Upper lobe of left lung (tissue), 4 donors: ENCODE measurements at regions not wholly inside any gene's neighbourhood (a gene's known extent, or its start where the extent isn't known, plus 50 kb on each side); places are given as distances from the start of the nearest gene placed in this dataset.

ENCODE experiments used
- POLR2AphosphoS5 ChIP-seq, 2 donors: sonication (generic); formaldehyde crosslinking; IDR thresholded peaks; one replicate each; pipeline ENCODE4 v1.5.1; 2017; ENCODE audit warnings: antibody characterized with exemption in 2 of 2
- TF ChIP-seq, protein P1 (sequence below), 6 experiments: fragments of 450-650 bp in 4 of 6; fragments of 200-600 bp in 2 of 6; sonication (generic) in 2 of 6; IDR thresholded peaks; one replicate each; pipeline ENCODE4 v1.5.1; 2016 to 2019; ENCODE audit warnings: antibody characterized with exemption in 6 of 6

DNA sequence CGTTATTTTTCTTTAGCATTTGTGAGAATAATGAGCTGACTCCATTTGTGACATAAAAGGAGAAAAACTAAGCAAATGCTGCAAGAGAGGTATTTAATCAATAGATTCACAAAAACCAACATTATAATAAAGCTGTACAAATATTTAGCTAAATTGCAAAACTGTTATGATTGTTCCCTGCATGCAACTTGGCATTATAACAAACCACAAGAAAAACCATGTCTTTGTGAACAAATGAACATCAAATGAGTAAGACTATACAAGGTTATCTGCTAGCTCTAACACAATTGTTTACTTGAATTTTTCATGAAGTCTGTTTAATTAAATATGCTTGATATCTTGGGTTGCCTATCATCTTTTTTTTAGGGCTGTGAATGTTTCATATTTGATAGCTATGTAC lies 50.8 kb upstream of the PPP1R9A start:
- TF ChIP-seq, protein P1, sequence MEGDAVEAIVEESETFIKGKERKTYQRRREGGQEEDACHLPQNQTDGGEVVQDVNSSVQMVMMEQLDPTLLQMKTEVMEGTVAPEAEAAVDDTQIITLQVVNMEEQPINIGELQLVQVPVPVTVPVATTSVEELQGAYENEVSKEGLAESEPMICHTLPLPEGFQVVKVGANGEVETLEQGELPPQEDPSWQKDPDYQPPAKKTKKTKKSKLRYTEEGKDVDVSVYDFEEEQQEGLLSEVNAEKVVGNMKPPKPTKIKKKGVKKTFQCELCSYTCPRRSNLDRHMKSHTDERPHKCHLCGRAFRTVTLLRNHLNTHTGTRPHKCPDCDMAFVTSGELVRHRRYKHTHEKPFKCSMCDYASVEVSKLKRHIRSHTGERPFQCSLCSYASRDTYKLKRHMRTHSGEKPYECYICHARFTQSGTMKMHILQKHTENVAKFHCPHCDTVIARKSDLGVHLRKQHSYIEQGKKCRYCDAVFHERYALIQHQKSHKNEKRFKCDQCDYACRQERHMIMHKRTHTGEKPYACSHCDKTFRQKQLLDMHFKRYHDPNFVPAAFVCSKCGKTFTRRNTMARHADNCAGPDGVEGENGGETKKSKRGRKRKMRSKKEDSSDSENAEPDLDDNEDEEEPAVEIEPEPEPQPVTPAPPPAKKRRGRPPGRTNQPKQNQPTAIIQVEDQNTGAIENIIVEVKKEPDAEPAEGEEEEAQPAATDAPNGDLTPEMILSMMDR (IDR thresholded peaks at IDR 0.05) = no peak
- no peak for TF ChIP-seq POLR2AphosphoS5 (IDR thresholded peaks at IDR 0.05)
